RWPE1 (cell line): ENCODE measurements at regions not wholly inside any gene's neighbourhood (a gene's known extent, or its start where the extent isn't known, plus 50 kb on each side); places are given as distances from the start of the nearest gene placed in this dataset.

ENCODE experiments used
- CTCF ChIA-PET: fragments of 350-600 bp; sonication (Branson Sonifier 250); formaldehyde crosslinking; extraction: SDS; loops from one replicate; lab custom pipeline; 2021; lab: Yijun Ruan, JAX
- POLR2A ChIA-PET: fragments of 400-600 bp; formaldehyde crosslinking; extraction: SDS; loops from one replicate; lab custom pipeline; 2020; ENCODE audit warnings: antibody characterized with exemption; ENCODE audit not compliant: low non-redundant PET; lab: Yijun Ruan, JAX
- DNase-seq: peaks from one replicate; pipeline ENCODE4 v3.0.0; 2012; ENCODE audit warnings: low spot score
- H3K27ac ChIP-seq: fragments of 450-650 bp; 2 replicates; pipeline ENCODE4 v1.5.1; 2017
- CTCF ChIP-seq: fragments of 450-650 bp; conservative IDR thresholded peaks from 2 replicates; pipeline ENCODE4 v1.5.1; 2017; ENCODE audit warnings: low read depth, mild to moderate bottlenecking

- POLR2A ChIA-PET = no interaction called here
- no peak overlapping the region for H3K27ac ChIP-seq
- CTCF ChIA-PET = interaction anchor here (0.6 kb wide), 3 partner anchors 41 to 1916 kb away, joined by 3 read pairs; no protein-coding TSS in a partner anchor
- DNase-seq = no peak
- no peak for TF ChIP-seq CTCF
These were observed 1723.3 kb downstream of the EFNA5 start for GRCh38 chr5:105947461-105947860.

- POLR2A ChIA-PET = no interaction called here
- CTCF ChIA-PET = no interaction called here
- H3K27ac ChIP-seq = no peak overlapping the region
- TF ChIP-seq CTCF = no peak
- DNase-seq = no peak
These were observed 1725.3 kb downstream of the EFNA5 start for GRCh38 chr5:105945203-105945972.

GRCh38 chr5:105940181-105940580 lies 1730.6 kb downstream of the EFNA5 start:
- no peak for TF ChIP-seq CTCF
- DNase-seq = no peak

GRCh38 chr5:105934171-105934570 lies 1736.6 kb downstream of the EFNA5 start:
- CTCF ChIA-PET = no interaction called here
- POLR2A ChIA-PET = no interaction called here

More at GRCh38 chr5:105940181-105940580, 1730.6 kb downstream of the EFNA5 start:
- ChIA-PET POLR2A (no interaction called here), CTCF (no interaction called here)
- no peak overlapping the region for H3K27ac ChIP-seq

GRCh38 chr5:105931881-105932421 lies 1738.8 kb downstream of the EFNA5 start:
- ChIA-PET POLR2A (no interaction called here), CTCF (no interaction called here)
- no peak for TF ChIP-seq CTCF
- H3K27ac ChIP-seq = no peak overlapping the region
- no peak for DNase-seq

More at GRCh38 chr5:105934171-105934570, 1736.6 kb downstream of the EFNA5 start:
- no peak for DNase-seq
- TF ChIP-seq CTCF = no peak
- no peak overlapping the region for H3K27ac ChIP-seq

- DNase-seq = no peak
- TF ChIP-seq CTCF = no peak
- H3K27ac ChIP-seq = no peak overlapping the region
- ChIA-PET CTCF (no interaction called here), POLR2A (no interaction called here)
These were observed 1740.9 kb downstream of the EFNA5 start for GRCh38 chr5:105929858-105930257.
